AG04450 (cell line): ENCODE measurements at regions not wholly inside any gene's neighbourhood (a gene's known extent, or its start where the extent isn't known, plus 50 kb on each side); places are given as distances from the start of the nearest gene placed in this dataset.

ENCODE experiments used
- CTCF ChIA-PET: fragments of 300-600, 350-600 bp; formaldehyde crosslinking; extraction: SDS; loops from one replicate; lab custom pipeline; 2022; ENCODE audit warnings: antibody characterized with exemption, inconsistent platforms; lab: Charles Lee
- POLR2A ChIA-PET: fragments of 350-600 bp; formaldehyde crosslinking; extraction: SDS; loops from one replicate; lab custom pipeline; 2021; ENCODE audit warnings: antibody characterized with exemption, inconsistent platforms; lab: Yijun Ruan, JAX
- DNase-seq: peaks from one replicate; pipeline ENCODE4 v3.0.0-alpha.2; 2011; ENCODE audit warnings: low read depth, low spot score
- H3K27ac ChIP-seq: one replicate; pipeline ENCODE4 v1.5.1; 2012; ENCODE audit warnings: low read depth, low read length, control low read depth
- H3K27me3 ChIP-seq: one replicate; pipeline ENCODE4 v1.6.0; 2012; ENCODE audit warnings: low read length; ENCODE audit not compliant: control insufficient read depth, insufficient read depth
- H3K4me3 ChIP-seq: 2 replicates; pipeline ENCODE4 v1.5.1; 2011; ENCODE audit warnings: mild to moderate bottlenecking, low read depth, low read length, control low read depth
- H3K9me3 ChIP-seq: 2 replicates; pipeline ENCODE4 v1.5.1; 2012; ENCODE audit warnings: low read length; ENCODE audit not compliant: control insufficient read depth, insufficient read depth
- CTCF ChIP-seq: IDR thresholded peaks from 2 replicates; pipeline ENCODE4 v1.5.1; 2011; ENCODE audit warnings: low read depth, low read length, control low read depth, inconsistent platforms

DNA sequence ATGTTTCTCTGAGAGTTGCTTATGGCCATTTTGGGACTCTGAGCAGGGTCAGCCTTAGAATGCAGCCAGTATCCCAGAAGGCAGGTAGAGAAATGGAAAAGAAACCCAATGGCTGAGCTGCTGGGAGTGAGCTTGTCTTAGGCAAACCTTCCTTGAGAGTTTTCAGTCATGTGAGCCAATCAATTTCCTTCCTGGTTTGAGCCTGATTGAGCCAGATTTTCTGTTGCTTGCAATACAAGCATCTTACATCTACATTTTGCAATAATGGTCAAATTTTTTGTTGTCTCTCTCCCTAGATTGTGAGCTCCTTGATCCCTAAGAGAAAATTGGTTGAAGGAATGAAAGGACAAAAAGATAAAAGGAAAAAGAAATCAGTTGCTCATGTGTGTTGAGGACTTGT lies 155.3 kb downstream of the SNX18 start:
- Histone ChIP-seq H3K27ac (no peak overlapping the region), H3K27me3 (no peaks in the 10 kb centered on the region), H3K4me3 (no peak overlapping the region), H3K9me3 (peaks cover 9% of the 10 kb centered on the region; the same call in 1 of the 2 replicates)
- no peak for DNase-seq
- ChIA-PET CTCF (interaction anchor here (0.9 kb wide), 1 partner anchor 194 kb away, joined by 3 read pairs; no protein-coding TSS in a partner anchor), POLR2A (no interaction called here)
- TF ChIP-seq CTCF: no peak

GRCh38 chr5:54671681-54672080 lies 154.1 kb downstream of the SNX18 start:
- ChIA-PET CTCF (no interaction called here), POLR2A (interaction anchor here (0.6 to 1.1 kb wide), 2 partner anchors 11 to 17 kb away, joined by 3 to 5 read pairs; no protein-coding TSS in a partner anchor)
- peaks cover 9% of the 10 kb centered on the region; the same call in 1 of the 2 replicates for H3K9me3 ChIP-seq
- DNase-seq: no peak
- H3K27ac ChIP-seq: no peak overlapping the region
- TF ChIP-seq CTCF: no peak
- no peak overlapping the region for H3K4me3 ChIP-seq
- no peaks in the 10 kb centered on the region for H3K27me3 ChIP-seq

DNA sequence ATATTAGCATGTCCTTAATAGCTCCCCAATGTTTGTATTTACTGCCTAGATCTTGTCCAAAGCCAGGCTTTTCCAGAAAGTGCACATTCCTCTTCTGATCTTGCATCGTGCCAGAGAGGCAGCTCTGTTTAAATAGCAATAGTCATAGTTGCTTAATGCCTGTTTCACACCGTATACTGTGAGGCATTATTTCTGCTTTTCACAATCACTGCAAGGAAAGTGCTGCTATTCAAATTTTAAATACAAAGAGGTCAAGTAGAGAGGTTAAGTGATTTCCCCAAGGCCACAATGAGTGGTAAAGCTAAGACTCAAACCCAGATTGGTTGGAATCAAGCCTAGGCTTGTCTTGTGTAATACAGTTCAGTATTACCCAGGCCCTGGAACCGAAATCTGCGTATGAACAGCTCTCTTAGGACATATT lies 153.6 kb downstream of the SNX18 start:
- TF ChIP-seq CTCF: no peak
- DNase-seq: no peak
- Histone ChIP-seq H3K27me3 (no peaks in the 10 kb centered on the region), H3K27ac (no peak overlapping the region), H3K9me3 (peaks cover 9% of the 10 kb centered on the region; the same call in 1 of the 2 replicates), H3K4me3 (no peak overlapping the region)
- CTCF ChIA-PET: interaction anchor here (0.7 kb wide), 1 partner anchor 12 kb away, joined by 3 read pairs; no protein-coding TSS in a partner anchor
- POLR2A ChIA-PET: interaction anchor here (1.0 to 1.1 kb wide), 2 partner anchors 18 to 30 kb away, joined by 3 to 4 read pairs; no protein-coding TSS in a partner anchor

- Histone ChIP-seq H3K27me3 (no peaks in the 10 kb centered on the region), H3K9me3 (peaks cover 9% of the 10 kb centered on the region; the same call in 1 of the 2 replicates), H3K4me3 (no peak overlapping the region), H3K27ac (peak overlapping the region; percentile 69)
- DNase-seq: no peak
- CTCF ChIA-PET: interaction anchor here (0.8 to 1.0 kb wide), 2 partner anchors 74 to 236 kb away, joined by 3 to 4 read pairs; no protein-coding TSS in a partner anchor
- TF ChIP-seq CTCF: no peak
- POLR2A ChIA-PET: interaction anchor here (1.0 to 1.2 kb wide), 3 partner anchors 12 to 31 kb away, joined by 3 to 4 read pairs (median 4); no protein-coding TSS in a partner anchor
Observed at GRCh38 chr5:54670281-54670680, 152.7 kb downstream of the SNX18 start.

DNA sequence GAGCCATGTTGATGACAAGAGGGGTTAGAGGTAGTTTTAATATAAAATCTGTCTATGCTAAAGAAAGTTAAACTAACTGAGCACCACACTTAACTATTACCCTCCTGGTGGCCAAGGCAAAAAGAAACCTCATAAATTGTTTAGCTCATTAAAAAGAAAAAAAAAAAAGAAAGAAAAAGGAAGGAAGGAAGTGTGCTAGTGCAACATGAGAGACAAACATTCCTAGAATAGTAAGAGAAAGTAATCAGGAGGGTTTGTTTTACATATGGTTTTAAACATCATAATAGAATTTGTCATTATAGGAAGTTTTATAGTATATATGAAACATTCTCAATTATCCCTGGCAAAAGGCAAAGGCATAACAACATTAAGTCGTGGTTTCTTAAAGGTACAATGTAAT lies 152.3 kb downstream of the SNX18 start:
- Histone ChIP-seq H3K9me3 (peaks cover 9% of the 10 kb centered on the region; the same call in 1 of the 2 replicates), H3K27me3 (no peaks in the 10 kb centered on the region), H3K4me3 (no peak overlapping the region), H3K27ac (peak overlapping the region; percentile 69)
- peak; percentile 12; the same call in 1 of the 2 replicates for TF ChIP-seq CTCF
- DNase-seq: no peak
- POLR2A ChIA-PET: interaction anchor here (1.2 kb wide), 1 partner anchor 12 kb away, joined by 4 read pairs; no protein-coding TSS in a partner anchor
- CTCF ChIA-PET: interaction anchor here (0.6 to 1.9 kb wide), 6 partner anchors 9 to 237 kb away, joined by 3 to 7 read pairs (median 4); no protein-coding TSS in a partner anchor
